ENCODE measurements at regions not wholly inside any gene's neighbourhood (a gene's known extent, or its start where the extent isn't known, plus 50 kb on each side); places are given as distances from the start of the nearest gene placed in this dataset.

GRCh38 chr7:153607354-153607753, 444.8 kb upstream of the DPP6 start:
- no peak for ATAC-seq
- Histone ChIP-seq H3K9me3 (no peaks in the 10 kb centered on the region), H3K4me3 (no peak overlapping the region), H3K36me3 (no peaks in the 10 kb centered on the region), H3K27ac (no peak overlapping the region), H3K4me1 (no peaks in the 10 kb centered on the region), H3K27me3 (no peaks in the 10 kb centered on the region)
- WGBS, 2 donors: 49 to 50% methylated on average over 3 of the region's 3 CpGs
- intact Hi-C loops (cut with DNase I): no loop called here
- FAIRE-seq: no peak
- no peak for DNase-seq
- TF ChIP-seq CTCF (IDR thresholded peaks at IDR 0.05): no peak

- H3K4me1 ChIP-seq: no peaks in the 10 kb centered on the region
- H3K27me3 ChIP-seq: no peaks in the 10 kb centered on the region
- H3K27ac ChIP-seq: no peak overlapping the region
- FAIRE-seq (no peak), ATAC-seq (no peak), DNase-seq (no peak)
- no peaks in the 10 kb centered on the region for H3K36me3 ChIP-seq
- 16 to 17% methylated on average over 8 of the region's 8 CpGs for WGBS, 2 donors
- TF ChIP-seq CTCF (IDR thresholded peaks at IDR 0.05): no peak
- intact Hi-C loops (cut with DNase I): no loop called here
- no peak overlapping the region for H3K4me3 ChIP-seq
- no peaks in the 10 kb centered on the region for H3K9me3 ChIP-seq
Measured at GRCh38 chr7:153616711-153617325, 435.4 kb upstream of the DPP6 start.

GRCh38 chr7:153627323-153627722, 424.9 kb upstream of the DPP6 start:
- H3K27ac ChIP-seq: no peak overlapping the region
- intact Hi-C loops (cut with DNase I): no loop called here
- no peak for ATAC-seq

GRCh38 chr7:153628406-153628805, 423.8 kb upstream of the DPP6 start:
- Histone ChIP-seq H3K4me1 (no peaks in the 10 kb centered on the region), H3K4me3 (no peak overlapping the region), H3K9me3 (no peaks in the 10 kb centered on the region), H3K27ac (no peak overlapping the region), H3K27me3 (no peaks in the 10 kb centered on the region), H3K36me3 (no peaks in the 10 kb centered on the region)
- ATAC-seq: no peak
- intact Hi-C loops (cut with DNase I): no loop called here
- no peak for DNase-seq
- TF ChIP-seq CTCF (IDR thresholded peaks at IDR 0.05): no peak
- 63 to 71% methylated on average over 6 of the region's 6 CpGs for WGBS, 2 donors
- FAIRE-seq: no peak

More at GRCh38 chr7:153627323-153627722, 424.9 kb upstream of the DPP6 start:
- no peaks in the 10 kb centered on the region for H3K9me3 ChIP-seq
- DNase-seq (no peak), FAIRE-seq (no peak)
- H3K36me3 ChIP-seq: no peaks in the 10 kb centered on the region
- no peak overlapping the region for H3K4me3 ChIP-seq
- TF ChIP-seq CTCF (IDR thresholded peaks at IDR 0.05): no peak
- no peaks in the 10 kb centered on the region for H3K27me3 ChIP-seq
- H3K4me1 ChIP-seq: no peaks in the 10 kb centered on the region

- 40 to 45% methylated on average over 1 of the region's 1 CpG for WGBS, 2 donors
- no peak for DNase-seq
Measured at GRCh38 chr7:153628825-153629224, 423.4 kb upstream of the DPP6 start.

More at GRCh38 chr7:153628825-153629224, 423.4 kb upstream of the DPP6 start:
- TF ChIP-seq CTCF (IDR thresholded peaks at IDR 0.05): no peak
- H3K27ac ChIP-seq: no peak overlapping the region
- H3K4me1 ChIP-seq: no peaks in the 10 kb centered on the region
- no peaks in the 10 kb centered on the region for H3K36me3 ChIP-seq
- no peak overlapping the region for H3K4me3 ChIP-seq
- intact Hi-C loops (cut with DNase I): no loop called here
- H3K27me3 ChIP-seq: no peaks in the 10 kb centered on the region
- H3K9me3 ChIP-seq: no peaks in the 10 kb centered on the region
- ATAC-seq: no peak
- FAIRE-seq: no peak

Measured in pancreas (tissue), 10 donors.